SK-N-MC (cell line): ENCODE measurements at regions not wholly inside any gene's neighbourhood (a gene's known extent, or its start where the extent isn't known, plus 50 kb on each side); places are given as distances from the start of the nearest gene placed in this dataset.

Experiments
- DNase-seq: peaks from one replicate; pipeline ENCODE4 v3.0.0-alpha.2; 2011; ENCODE audit warnings: low read depth, low spot score
- H3K27ac ChIP-seq: fragments of 200-600 bp; sonication (generic); 2 replicates; pipeline ENCODE4 v1.5.1; 2016; ENCODE audit warnings: mixed run types
- H3K36me3 ChIP-seq: fragments of 200-600 bp; sonication (generic); 2 replicates; pipeline ENCODE4 v1.6.1; 2017; ENCODE audit warnings: antibody characterized with exemption, low read length, mixed read lengths; ENCODE audit not compliant: insufficient read depth
- H3K4me3 ChIP-seq: fragments of 200-600 bp; sonication (generic); 2 replicates; pipeline ENCODE4 v1.5.1; 2016
- H3K9ac ChIP-seq: fragments of 200-600 bp; sonication (generic); 2 replicates; pipeline ENCODE4 v1.8.0; 2017; ENCODE audit warnings: mixed run types, mixed read lengths; ENCODE audit not compliant: insufficient read length
- H3K9me3 ChIP-seq: fragments of 200-600 bp; sonication (generic); 2 replicates; pipeline ENCODE4 v1.6.1; 2017; ENCODE audit warnings: low read depth, mild to moderate bottlenecking, antibody characterized with exemption, low read length, moderate library complexity, mixed read lengths
- EZH2 ChIP-seq: fragments of 200-600 bp; sonication (generic); IDR thresholded peaks from one replicate; pipeline ENCODE4 v1.6.1; 2017; ENCODE audit warnings: antibody characterized with exemption
- FOXP2 ChIP-seq: optimal IDR thresholded peaks from 2 replicates; pipeline ENCODE3; 2011; ENCODE audit warnings: mild to moderate bottlenecking, moderate library complexity; ENCODE audit not compliant: insufficient read depth; ENCODE audit errors: extremely low read length, control extremely low read depth
- POLR2AphosphoS5 ChIP-seq: IDR thresholded peaks from 2 replicates; pipeline ENCODE4 v1.6.1; 2012; ENCODE audit warnings: mild to moderate bottlenecking, low read depth, low read length, borderline replicate concordance

DNA sequence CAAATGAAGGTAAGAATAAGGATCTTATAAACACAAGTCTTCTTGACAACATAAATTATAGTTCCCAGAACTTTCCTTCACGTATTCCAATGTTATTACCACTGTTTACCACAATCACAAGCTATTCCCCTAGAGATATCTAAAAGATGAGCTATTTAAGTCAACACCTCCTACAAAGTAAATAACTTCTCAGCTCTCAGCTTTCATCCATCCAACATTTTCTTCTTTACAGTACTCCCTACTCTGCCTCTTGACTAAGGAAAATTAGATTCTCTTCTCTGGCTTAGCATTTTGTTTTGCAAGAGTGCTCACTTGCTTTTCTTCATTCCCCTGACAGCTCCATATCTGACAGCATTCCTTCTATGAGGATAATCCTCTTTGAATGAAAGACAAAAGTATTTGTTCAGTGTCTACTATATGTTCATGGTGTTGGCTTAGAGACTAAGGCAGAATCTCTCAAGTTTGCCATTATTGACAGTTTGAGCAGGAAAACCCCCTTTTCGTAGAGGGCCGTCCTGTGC is 93.0 kb upstream of the IL6 start:
- Histone ChIP-seq H3K4me3 (no peak overlapping the region), H3K9ac (no peak overlapping the region), H3K9me3 (no peaks in the 10 kb centered on the region), H3K36me3 (no peaks in the 10 kb centered on the region), H3K27ac (no peak overlapping the region)
- TF ChIP-seq POLR2AphosphoS5, result no peak
- TF ChIP-seq EZH2, result no peak
- no peak for TF ChIP-seq FOXP2
- no peak for DNase-seq

DNA sequence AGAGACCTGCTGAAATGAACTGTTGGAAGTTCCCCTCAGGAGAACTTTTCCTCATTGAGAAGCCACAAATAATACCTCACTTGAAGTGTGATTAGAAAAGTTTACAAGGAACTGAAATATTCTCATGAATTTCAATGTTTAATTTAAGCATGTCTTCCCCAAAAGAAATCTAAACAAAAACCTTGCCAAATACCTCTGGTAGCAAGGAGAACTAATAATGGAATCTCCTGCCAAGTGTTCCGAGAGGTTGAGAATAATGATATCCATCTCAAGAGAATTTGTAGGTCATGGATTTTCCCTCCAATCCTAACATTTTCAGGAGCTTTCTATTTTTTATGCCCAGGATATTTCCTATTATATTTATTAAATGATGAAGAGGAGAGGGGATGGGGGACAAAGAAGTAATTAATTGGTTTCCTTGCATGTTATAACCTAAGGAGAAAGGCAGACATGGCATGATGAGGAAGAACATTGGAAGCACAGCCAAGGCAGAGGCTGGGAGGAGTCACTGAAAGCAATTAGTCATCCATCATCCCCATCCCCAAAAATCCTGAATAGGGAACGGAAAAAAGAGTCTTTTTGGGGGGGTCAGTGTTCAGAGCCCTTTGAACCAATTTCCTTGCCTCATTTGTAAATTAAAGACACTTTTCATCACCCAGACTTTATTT is 93.6 kb upstream of the IL6 start:
- Histone ChIP-seq H3K4me3 (no peak overlapping the region), H3K27ac (no peak overlapping the region), H3K9ac (no peak overlapping the region), H3K9me3 (no peaks in the 10 kb centered on the region), H3K36me3 (no peaks in the 10 kb centered on the region)
- TF ChIP-seq POLR2AphosphoS5 (no peak), EZH2 (no peak), FOXP2 (no peak)
- DNase-seq, result no peak

DNA sequence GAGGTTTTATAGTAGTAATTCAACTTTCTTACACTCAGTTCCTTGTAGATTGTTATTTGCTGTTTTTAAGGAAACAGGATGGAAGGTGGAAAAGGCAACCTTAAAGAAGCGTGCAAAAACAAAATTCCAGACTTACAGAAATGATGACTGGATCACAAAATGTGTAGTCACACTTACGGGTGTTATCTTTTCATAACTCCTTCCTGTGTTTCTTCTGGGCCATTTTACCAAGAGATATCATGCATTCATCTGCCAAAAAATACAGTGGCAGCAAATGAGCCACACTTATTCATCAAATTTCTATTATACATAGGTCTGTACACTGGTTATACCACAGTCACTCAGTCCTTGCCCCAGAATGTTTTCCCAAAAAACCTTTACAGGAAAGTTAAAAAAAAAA is 94.3 kb upstream of the IL6 start:
- Histone ChIP-seq H3K36me3 (no peaks in the 10 kb centered on the region), H3K27ac (no peak overlapping the region), H3K9ac (no peak overlapping the region), H3K4me3 (no peak overlapping the region), H3K9me3 (no peaks in the 10 kb centered on the region)
- TF ChIP-seq POLR2AphosphoS5 (no peak), EZH2 (no peak), FOXP2 (no peak)
- DNase-seq, result no peak

DNA sequence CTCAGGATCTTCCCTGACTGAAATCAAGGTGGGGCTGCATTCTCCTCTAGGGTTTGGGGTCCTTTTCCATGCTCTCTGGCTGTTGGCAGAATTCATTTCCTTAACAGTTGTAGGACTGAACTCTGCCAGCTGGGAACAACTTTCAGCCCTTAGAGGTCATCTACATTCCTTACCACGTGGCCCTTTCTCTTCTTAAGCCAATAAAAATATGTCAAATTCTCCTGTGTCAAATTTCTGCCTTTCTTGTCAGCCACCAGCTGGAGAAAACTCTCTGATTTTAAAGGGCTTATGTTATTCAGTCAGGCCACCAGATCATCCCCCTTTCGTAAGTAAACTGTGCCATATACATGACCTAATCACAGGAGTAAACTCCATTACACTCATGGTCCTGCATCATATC is 95.3 kb upstream of the IL6 start:
- no peak overlapping the region for H3K4me3 ChIP-seq
- H3K27ac ChIP-seq, result no peak overlapping the region
- H3K36me3 ChIP-seq, result no peaks in the 10 kb centered on the region
- H3K9ac ChIP-seq, result no peak overlapping the region
- no peak for DNase-seq
- TF ChIP-seq FOXP2 (no peak), POLR2AphosphoS5 (no peak), EZH2 (no peak)
- no peaks in the 10 kb centered on the region for H3K9me3 ChIP-seq

DNA sequence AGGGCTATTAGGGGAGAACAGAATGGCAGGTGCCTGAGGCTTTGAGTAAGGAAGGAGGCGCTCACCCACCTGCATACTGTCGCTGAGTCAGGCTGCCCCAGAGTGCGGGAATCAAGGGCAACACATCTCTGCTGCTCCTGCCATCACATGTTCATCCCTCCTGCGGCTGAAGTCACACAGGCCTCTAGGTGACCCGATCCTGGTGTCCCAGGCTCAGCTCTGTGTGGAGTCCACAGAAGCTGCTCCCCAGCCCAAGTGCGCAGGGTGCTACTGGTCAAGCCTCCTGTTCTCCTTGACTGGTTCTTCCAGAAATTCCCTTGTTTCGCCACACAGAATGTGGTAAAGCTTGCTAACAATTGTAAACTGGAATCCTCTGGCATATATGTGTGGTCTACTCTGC is 96.9 kb upstream of the IL6 start:
- Histone ChIP-seq H3K9me3 (no peaks in the 10 kb centered on the region), H3K36me3 (no peaks in the 10 kb centered on the region), H3K4me3 (no peak overlapping the region), H3K27ac (no peak overlapping the region), H3K9ac (no peak overlapping the region)
- TF ChIP-seq FOXP2, result no peak
- no peak for TF ChIP-seq POLR2AphosphoS5
- TF ChIP-seq EZH2, result no peak
- DNase-seq, result no peak

DNA sequence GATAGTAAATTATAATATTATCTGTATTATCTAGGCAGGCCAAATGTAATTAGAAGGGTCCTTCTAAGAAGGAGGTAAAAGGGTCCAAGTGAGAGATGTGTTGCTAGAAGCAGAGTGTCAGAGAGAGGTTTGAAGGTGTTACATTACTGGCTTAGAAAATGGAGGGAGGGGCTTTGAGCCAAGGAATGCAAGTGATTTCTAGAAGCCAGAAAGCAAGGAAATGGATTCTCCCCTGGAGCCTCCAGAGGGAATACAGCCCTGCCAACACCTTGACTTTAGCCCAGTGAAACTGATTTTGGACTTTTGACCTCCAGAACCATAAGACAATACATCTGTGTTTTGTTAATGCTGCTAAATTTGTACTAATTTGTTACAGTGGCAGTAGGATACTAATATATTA is 97.9 kb upstream of the IL6 start:
- Histone ChIP-seq H3K27ac (no peak overlapping the region), H3K36me3 (no peaks in the 10 kb centered on the region), H3K4me3 (no peak overlapping the region), H3K9me3 (no peaks in the 10 kb centered on the region), H3K9ac (no peak overlapping the region)
- DNase-seq, result no peak
- TF ChIP-seq POLR2AphosphoS5, result no peak
- no peak for TF ChIP-seq FOXP2
- no peak for TF ChIP-seq EZH2

DNA sequence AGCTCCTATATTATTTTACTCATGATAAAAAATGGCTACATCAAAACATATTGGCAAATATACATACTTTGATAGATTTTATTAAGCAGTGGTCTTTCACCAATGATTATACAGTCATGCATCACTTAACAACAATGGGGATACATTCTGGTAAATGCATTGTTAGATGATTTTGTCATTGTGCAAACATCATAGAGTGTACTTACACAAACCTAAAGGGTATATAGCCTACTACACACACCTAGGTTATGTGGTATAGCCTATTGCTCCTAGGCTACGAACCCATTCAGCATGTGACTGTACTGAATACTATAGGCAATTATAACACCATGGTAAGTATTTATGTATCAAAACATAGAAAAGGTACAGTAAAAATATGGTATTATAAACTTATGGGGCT is 98.9 kb upstream of the IL6 start:
- H3K9me3 ChIP-seq, result no peaks in the 10 kb centered on the region
- no peak overlapping the region for H3K4me3 ChIP-seq
- TF ChIP-seq POLR2AphosphoS5 (no peak), FOXP2 (no peak), EZH2 (no peak)
- no peak overlapping the region for H3K27ac ChIP-seq
- no peak for DNase-seq
- no peaks in the 10 kb centered on the region for H3K36me3 ChIP-seq
- H3K9ac ChIP-seq, result no peak overlapping the region

DNA sequence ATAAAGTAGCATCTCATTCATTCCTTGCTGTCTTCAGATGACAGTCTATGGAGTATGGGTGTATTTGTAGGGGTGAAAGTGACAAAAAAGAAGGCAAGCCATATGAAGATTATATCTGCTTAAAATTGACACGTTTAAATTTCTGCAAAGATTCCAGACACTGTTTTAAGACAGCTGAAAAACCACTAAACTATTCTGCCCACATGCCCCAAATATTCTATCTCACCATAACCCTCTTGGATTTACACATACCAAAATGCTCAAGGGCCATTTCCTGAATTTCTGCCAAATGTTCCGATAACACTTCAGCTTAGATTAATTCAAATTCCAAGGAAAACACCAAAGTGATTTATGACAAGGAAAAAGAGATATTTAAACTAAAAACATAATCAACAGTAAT is 99.9 kb upstream of the IL6 start:
- DNase-seq, result no peak
- no peak overlapping the region for H3K9ac ChIP-seq
- H3K9me3 ChIP-seq, result no peaks in the 10 kb centered on the region
- no peak overlapping the region for H3K27ac ChIP-seq
- TF ChIP-seq POLR2AphosphoS5, result no peak
- no peak for TF ChIP-seq EZH2
- TF ChIP-seq FOXP2, result no peak
- no peak overlapping the region for H3K4me3 ChIP-seq
- no peaks in the 10 kb centered on the region for H3K36me3 ChIP-seq

DNA sequence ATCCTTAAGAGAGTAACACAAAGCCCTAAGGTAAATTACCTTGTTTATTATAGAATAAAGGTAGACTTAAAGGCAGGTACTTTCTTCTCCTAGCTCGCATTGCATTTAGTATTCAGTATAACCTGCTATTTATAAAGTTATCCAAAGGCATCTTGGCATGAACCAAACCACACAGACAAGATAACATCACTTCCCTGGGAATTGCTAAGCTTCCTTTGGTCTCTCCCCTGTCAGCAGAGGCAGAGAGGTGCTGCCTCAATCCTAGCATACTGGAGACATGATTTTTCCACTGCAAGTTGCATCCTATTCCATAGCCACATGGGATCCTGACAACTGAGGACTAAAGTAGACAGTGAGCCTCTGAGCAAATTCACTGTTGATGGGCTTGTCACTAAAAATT is 101.7 kb upstream of the IL6 start:
- Histone ChIP-seq H3K4me3 (no peak overlapping the region), H3K9ac (no peak overlapping the region), H3K27ac (no peak overlapping the region), H3K36me3 (no peaks in the 10 kb centered on the region), H3K9me3 (no peaks in the 10 kb centered on the region)
- TF ChIP-seq EZH2 (no peak), POLR2AphosphoS5 (no peak), FOXP2 (no peak)
- DNase-seq, result no peak
